ENCODE measurements at regions not wholly inside any gene's neighbourhood (a gene's known extent, or its start where the extent isn't known, plus 50 kb on each side); places are given as distances from the start of the nearest gene placed in this dataset.
"Not testable (repeated sequence)": the region's sequence is repeated elsewhere in the genome, so short reads cannot be mapped to it uniquely, and the experiment has no call there.

DNA sequence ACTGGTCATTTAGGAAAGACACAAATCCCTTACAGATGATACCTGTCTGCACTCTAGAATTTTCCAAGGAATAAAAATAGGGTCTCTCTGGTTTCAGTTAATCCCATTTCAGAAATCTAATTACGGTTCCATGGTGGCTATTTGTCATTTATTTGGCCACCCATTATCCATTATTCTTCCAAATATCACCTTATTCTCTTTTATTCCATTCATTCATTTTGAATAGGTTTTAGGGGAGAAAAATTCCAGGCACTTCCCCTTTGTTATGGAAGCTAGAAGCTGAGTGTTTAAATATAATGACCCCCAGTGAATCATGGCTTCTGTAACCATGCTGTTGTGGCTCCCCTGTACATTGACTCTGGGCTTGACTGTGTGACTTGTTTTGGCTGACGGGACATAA, 420.8 kb upstream of the DPH6 start:
- Histone ChIP-seq H3K27ac (no peak overlapping the region), H3K9me3 (no peaks in the 10 kb centered on the region), H3K4me2 (no peak overlapping the region), H3K4me3 (no peak overlapping the region), H3K4me1 (no peaks in the 10 kb centered on the region)
- POLR2A ChIA-PET, result no interaction called here
- DNase-seq (ENCODE audit: low read depth in 1 of 2, low spot score in 1 of 2) (no peak), ATAC-seq (no peak), FAIRE-seq (no peak)
- CTCF ChIA-PET, result no interaction called here
- TF ChIP-seq ZSCAN20 (CRISPR knock-in tag; IDR thresholded peaks at IDR 0.05), result no peak
- no peak for TF ChIP-seq RFX5 (IDR thresholded peaks at IDR 0.05)
- TF ChIP-seq MYC (IDR thresholded peaks at IDR 0.05; ENCODE audit: borderline replicate concordance, low read length), result no peak
- no peak for TF ChIP-seq RARB (CRISPR knock-in tag; IDR thresholded peaks at IDR 0.05)
- no peak for TF ChIP-seq EHF (CRISPR knock-in tag; IDR thresholded peaks at IDR 0.05)
- TF ChIP-seq SMC3 (IDR thresholded peaks at IDR 0.05), result no peak
- no peak for TF ChIP-seq NPAS2 (CRISPR knock-in tag; IDR thresholded peaks at IDR 0.05; ENCODE audit: borderline replicate concordance)
- TF ChIP-seq, protein P1, sequence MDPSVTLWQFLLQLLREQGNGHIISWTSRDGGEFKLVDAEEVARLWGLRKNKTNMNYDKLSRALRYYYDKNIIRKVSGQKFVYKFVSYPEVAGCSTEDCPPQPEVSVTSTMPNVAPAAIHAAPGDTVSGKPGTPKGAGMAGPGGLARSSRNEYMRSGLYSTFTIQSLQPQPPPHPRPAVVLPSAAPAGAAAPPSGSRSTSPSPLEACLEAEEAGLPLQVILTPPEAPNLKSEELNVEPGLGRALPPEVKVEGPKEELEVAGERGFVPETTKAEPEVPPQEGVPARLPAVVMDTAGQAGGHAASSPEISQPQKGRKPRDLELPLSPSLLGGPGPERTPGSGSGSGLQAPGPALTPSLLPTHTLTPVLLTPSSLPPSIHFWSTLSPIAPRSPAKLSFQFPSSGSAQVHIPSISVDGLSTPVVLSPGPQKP (IDR thresholded peaks at IDR 0.05; ENCODE audit: low read depth, low read length), result no peak
- TF ChIP-seq MAZ (IDR thresholded peaks at IDR 0.05; ENCODE audit: borderline replicate concordance, low read depth, low read length), result no peak
- no peak for TF ChIP-seq HOXB13 (CRISPR knock-in tag; IDR thresholded peaks at IDR 0.05; ENCODE audit: low read depth)
- TF ChIP-seq, protein P2, sequence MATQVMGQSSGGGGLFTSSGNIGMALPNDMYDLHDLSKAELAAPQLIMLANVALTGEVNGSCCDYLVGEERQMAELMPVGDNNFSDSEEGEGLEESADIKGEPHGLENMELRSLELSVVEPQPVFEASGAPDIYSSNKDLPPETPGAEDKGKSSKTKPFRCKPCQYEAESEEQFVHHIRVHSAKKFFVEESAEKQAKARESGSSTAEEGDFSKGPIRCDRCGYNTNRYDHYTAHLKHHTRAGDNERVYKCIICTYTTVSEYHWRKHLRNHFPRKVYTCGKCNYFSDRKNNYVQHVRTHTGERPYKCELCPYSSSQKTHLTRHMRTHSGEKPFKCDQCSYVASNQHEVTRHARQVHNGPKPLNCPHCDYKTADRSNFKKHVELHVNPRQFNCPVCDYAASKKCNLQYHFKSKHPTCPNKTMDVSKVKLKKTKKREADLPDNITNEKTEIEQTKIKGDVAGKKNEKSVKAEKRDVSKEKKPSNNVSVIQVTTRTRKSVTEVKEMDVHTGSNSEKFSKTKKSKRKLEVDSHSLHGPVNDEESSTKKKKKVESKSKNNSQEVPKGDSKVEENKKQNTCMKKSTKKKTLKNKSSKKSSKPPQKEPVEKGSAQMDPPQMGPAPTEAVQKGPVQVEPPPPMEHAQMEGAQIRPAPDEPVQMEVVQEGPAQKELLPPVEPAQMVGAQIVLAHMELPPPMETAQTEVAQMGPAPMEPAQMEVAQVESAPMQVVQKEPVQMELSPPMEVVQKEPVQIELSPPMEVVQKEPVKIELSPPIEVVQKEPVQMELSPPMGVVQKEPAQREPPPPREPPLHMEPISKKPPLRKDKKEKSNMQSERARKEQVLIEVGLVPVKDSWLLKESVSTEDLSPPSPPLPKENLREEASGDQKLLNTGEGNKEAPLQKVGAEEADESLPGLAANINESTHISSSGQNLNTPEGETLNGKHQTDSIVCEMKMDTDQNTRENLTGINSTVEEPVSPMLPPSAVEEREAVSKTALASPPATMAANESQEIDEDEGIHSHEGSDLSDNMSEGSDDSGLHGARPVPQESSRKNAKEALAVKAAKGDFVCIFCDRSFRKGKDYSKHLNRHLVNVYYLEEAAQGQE (IDR thresholded peaks at IDR 0.05), result no peak
- TF ChIP-seq, protein P3, sequence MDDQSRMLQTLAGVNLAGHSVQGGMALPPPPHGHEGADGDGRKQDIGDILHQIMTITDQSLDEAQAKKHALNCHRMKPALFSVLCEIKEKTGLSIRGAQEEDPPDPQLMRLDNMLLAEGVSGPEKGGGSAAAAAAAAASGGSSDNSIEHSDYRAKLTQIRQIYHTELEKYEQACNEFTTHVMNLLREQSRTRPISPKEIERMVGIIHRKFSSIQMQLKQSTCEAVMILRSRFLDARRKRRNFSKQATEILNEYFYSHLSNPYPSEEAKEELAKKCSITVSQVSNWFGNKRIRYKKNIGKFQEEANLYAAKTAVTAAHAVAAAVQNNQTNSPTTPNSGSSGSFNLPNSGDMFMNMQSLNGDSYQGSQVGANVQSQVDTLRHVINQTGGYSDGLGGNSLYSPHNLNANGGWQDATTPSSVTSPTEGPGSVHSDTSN (IDR thresholded peaks at IDR 0.05), result no peak
- TF ChIP-seq KDM1A (IDR thresholded peaks at IDR 0.05; ENCODE audit: low read depth), result no peak
- TF ChIP-seq POLR2AphosphoS2 (conservative IDR thresholded peaks at IDR 0.05; ENCODE audit: low read length), result no peak
- no peak for TF ChIP-seq HDAC2 (IDR thresholded peaks at IDR 0.05)
- WGBS (ENCODE audit: missing lambda C conversion rate), result 68% methylated on average over 2 of the region's 2 CpGs

DNA sequence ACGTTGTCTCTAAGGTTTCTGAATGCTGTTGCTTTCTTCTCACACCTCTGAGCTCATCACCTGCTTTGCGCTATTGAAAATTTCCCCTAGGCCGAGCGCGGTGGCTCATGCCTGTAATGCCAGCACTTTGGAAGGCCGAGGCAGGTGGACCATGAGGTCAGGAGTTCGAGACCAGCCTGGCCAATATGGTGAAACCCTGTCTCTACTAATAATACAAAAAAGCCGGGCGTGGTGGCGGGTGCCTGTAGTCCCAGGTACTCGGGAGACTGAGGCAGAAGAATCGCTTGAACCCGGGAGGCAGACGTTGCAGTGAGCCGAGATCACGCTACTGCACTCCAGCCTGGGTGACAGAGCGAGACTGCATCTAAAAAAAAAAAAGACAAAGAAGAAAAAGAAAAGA, 422.0 kb upstream of the DPH6 start:
- H3K9me3 ChIP-seq; H3K27ac ChIP-seq; H3K4me2 ChIP-seq; FAIRE-seq; ATAC-seq; DNase-seq (ENCODE audit: low read depth in 1 of 2, low spot score in 1 of 2); CTCF ChIA-PET; POLR2A ChIA-PET; H3K4me3 ChIP-seq; H3K4me1 ChIP-seq: not testable (repeated sequence)
- WGBS (ENCODE audit: missing lambda C conversion rate), result 70% methylated on average over 16 of the region's 17 CpGs

DNA sequence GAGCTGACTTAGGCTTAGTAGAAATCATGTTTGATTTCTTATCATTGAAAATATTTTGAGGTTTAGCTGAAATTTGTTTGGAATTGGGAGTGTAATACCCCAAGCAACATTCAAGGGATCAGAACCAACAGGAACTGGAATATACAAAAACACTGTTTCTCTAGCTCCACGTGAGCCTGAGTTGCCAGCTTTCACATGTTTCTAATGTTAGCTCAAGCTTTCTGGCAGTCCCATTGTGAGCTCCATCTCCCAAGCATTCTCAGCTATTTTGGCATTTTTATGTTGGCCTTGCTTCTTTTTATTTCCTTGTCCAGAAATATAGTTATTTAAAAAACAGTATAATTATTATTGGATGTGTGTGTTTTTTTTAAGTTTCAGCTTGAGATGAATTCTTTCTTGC, 427.1 kb upstream of the DPH6 start:
- H3K27ac ChIP-seq, result no peak overlapping the region
- no peak overlapping the region for H3K4me2 ChIP-seq
- WGBS (ENCODE audit: missing lambda C conversion rate), result 27% methylated on average over 1 of the region's 1 CpG
- H3K9me3 ChIP-seq, result no peaks in the 10 kb centered on the region
- ATAC-seq (no peak), DNase-seq (ENCODE audit: low read depth in 1 of 2, low spot score in 1 of 2) (no peak), FAIRE-seq (no peak)
- no peak overlapping the region for H3K4me3 ChIP-seq
- CTCF ChIA-PET, result no interaction called here
- no peaks in the 10 kb centered on the region for H3K4me1 ChIP-seq
- POLR2A ChIA-PET, result no interaction called here
- TF ChIP-seq, protein P4, sequence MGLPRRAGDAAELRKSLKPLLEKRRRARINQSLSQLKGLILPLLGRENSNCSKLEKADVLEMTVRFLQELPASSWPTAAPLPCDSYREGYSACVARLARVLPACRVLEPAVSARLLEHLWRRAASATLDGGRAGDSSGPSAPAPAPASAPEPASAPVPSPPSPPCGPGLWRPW (IDR thresholded peaks at IDR 0.05), result no peak
- TF ChIP-seq BHLHE40 (IDR thresholded peaks at IDR 0.05; ENCODE audit: low read depth, low read length) (no peak), EHF (CRISPR knock-in tag; IDR thresholded peaks at IDR 0.05) (no peak), GATA3 (IDR thresholded peaks at IDR 0.05; ENCODE audit: borderline replicate concordance) (no peak), NFE2L2 (conservative IDR thresholded peaks at IDR 0.05; ENCODE audit: low read length) (no peak), RNF2 (IDR thresholded peaks at IDR 0.05; ENCODE audit: borderline replicate concordance, low read depth) (no peak), RAD21 (conservative IDR thresholded peaks at IDR 0.05 in 1 of 2, IDR thresholded peaks at IDR 0.05 in 1 of 2) (no peak), ZSCAN20 (CRISPR knock-in tag; IDR thresholded peaks at IDR 0.05) (no peak), NR3C1 (IDR thresholded peaks at IDR 0.05) (no peak), CHD4 (IDR thresholded peaks at IDR 0.05; ENCODE audit: borderline replicate concordance) (no peak), EP300 (IDR thresholded peaks at IDR 0.05) (no peak), NPAS2 (CRISPR knock-in tag; IDR thresholded peaks at IDR 0.05; ENCODE audit: borderline replicate concordance) (no peak), POLR2AphosphoS2 (conservative IDR thresholded peaks at IDR 0.05; ENCODE audit: low read length) (no peak), CEBPB (IDR thresholded peaks at IDR 0.05) (no peak), HOXB13 (CRISPR knock-in tag; IDR thresholded peaks at IDR 0.05; ENCODE audit: low read depth) (no peak)
- TF ChIP-seq, protein P1 (IDR thresholded peaks at IDR 0.05; ENCODE audit: low read depth, low read length), result no peak
- TF ChIP-seq, protein P5, sequence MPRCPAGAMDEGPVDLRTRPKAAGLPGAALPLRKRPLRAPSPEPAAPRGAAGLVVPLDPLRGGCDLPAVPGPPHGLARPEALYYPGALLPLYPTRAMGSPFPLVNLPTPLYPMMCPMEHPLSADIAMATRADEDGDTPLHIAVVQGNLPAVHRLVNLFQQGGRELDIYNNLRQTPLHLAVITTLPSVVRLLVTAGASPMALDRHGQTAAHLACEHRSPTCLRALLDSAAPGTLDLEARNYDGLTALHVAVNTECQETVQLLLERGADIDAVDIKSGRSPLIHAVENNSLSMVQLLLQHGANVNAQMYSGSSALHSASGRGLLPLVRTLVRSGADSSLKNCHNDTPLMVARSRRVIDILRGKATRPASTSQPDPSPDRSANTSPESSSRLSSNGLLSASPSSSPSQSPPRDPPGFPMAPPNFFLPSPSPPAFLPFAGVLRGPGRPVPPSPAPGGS (IDR thresholded peaks at IDR 0.05), result no peak
